Inferior parietal cortex (tissue), 1 donor: ENCODE measurements at regions not wholly inside any gene's neighbourhood (a gene's known extent, or its start where the extent isn't known, plus 50 kb on each side); places are given as distances from the start of the nearest gene placed in this dataset.
"Not testable (repeated sequence)": the region's sequence is repeated elsewhere in the genome, so short reads cannot be mapped to it uniquely, and the experiment has no call there.

ENCODE experiments used
- DNase-seq: peaks from one replicate; pipeline ENCODE4 v3.0.0-alpha.2; 2016; ENCODE audit errors: extremely low spot score

DNA sequence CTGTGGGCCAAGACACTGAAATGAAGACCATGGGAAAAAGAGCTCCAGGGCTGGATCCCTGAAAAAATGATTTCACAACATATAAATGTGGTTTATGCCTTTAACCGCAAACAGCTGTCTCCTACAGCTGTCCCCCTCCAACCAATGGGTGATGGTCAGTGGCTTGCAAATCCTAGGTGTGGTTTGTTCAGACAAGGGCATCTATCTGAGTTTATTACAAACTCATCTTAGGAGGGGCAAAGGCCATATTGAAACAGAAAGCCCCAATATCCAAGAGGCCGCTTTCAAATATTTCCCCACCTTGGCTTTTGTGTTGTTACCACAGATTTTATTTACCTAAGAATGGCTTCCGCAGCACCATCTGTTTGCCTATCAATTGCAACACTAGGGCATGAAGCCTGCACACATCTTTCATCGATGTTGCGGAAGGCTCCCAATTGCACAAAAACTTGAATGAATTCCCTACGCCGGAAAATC lies 503.6 kb upstream of the AMELY start:
- no peak for DNase-seq

DNA sequence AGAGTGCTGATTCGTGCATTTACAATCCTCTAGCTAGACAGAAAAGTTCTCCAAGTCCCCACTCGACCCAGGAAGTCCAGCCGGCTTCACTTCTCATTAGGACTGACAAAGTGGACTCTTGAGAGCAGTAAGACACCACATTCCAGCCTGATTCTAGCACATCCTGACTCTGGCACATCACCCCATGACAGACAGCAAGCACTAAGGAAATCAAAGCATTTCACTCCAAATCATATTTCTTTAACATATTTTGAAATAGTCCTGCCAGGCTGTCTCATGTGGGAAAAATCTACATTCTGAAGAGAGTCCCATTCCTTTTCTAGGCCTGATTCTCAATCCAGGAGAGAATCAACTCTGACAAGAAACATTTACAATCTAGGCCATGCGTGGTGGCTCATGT lies 478.5 kb upstream of the AMELY start:
- no peak for DNase-seq

DNA sequence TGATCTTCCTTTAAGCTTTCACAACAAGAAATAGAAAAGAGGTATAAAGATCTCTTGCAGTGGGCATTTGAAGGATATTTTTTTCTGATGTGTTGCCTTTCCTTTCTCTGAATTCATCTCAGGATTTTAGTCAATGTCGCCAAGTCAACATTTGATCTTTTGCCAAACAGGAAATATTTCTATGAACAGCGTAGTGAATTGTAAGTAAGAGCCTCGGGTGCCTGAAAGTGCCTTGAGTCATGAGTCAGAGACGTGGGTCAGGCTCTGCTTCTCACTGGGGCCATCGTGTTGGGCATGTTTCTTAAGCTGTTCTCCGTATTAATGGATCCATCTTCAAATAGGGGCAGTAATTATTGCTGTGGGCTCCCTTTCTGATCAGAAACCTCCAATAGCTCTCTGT lies 471.4 kb upstream of the AMELY start:
- no peak for DNase-seq

DNA sequence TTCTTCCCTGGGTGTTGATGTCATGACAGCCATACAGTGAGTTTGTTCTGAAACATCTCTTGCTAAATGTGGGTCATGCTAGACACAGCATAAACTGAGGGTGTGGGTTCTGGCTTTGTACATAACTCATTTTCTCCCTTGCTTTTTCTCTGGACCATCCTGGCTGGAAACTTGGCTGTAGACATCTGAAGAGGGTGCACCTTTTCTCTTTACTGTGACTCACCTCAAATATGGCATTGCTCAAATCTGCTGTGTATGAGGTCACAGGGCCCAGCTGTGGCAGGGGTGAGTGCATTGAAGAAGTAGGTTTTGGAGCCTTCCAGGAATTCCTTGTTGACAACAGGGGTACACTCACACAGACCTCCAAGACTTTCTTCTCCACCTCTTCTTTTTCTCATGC lies 465.5 kb upstream of the AMELY start:
- no peak for DNase-seq

DNA sequence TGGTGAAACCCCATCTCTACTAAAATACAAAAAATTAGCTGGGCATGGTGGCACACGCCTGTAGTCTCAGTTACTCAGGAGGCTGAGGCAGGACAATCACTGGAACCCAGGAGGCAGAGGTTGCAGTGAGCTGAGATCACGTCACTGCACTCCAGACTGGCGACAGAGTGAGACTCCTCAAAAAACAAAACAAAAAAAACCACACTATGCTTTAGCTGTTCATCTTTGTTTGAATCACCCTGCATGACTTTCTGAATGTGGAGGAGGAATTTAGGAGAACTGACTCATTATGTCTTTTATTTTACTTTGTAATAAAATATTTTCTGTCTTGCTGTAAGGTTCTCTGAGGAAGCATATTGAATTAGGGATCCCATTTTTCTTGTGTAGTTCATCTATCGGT lies 462.9 kb upstream of the AMELY start:
- not testable (repeated sequence) for DNase-seq

DNA sequence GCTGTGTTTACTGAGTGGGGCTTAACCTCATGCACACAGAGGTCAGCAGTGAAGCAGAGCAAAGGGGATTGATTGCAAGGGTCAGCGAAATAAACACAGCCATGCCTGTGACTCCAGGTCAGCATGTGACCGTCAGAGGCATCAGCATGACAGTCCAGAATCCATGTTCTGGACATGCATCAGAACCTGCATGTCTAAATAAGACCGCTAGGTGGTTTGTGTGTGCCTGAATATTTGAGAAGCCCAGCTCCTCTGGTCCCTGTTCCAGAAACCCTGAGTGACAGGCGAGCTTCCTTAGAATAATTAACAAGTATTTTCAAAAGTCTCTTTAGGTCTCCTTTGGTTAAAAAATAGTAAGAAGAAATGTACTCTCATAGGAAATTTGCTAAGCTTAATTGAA lies 460.4 kb upstream of the AMELY start:
- not testable (repeated sequence) for DNase-seq

DNA sequence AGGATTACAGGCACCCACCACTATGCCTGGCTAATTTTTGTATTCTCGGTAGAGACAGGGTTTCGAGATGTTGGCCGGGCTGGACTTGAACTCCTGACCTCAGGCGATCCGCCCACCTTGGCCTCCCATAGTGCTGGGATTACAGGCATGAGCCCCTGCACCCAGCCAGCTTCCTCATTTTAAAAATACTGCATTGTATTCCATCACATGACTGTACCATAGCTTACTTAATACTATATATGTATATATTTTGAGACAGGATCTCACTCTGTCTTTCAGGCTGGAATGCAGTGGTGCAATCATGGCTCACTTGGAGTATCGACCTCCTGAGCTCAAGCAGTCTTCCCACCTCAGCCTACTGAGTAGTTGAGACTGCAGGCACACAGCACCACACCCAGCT lies 459.5 kb upstream of the AMELY start:
- not testable (repeated sequence) for DNase-seq

DNA sequence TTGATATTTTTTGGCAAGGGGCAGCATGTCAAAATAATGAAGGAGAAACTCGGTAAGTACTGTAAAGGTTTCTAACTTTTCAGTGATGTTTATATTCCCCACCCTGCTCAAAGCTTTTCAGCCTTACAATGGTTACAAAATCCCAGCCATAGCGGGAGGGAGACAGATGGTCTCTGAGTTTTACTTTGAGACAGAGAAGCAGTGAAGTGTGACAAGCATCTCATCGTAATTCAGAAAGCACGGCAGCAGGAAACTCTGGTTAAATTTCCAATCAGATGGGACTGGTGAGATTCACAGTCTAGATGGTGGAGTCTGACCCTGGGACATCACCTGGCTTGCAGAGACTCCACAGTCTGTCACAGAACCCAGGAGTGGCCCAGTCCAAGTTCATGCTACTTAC lies 448.0 kb upstream of the AMELY start:
- DNase-seq, result no peak

DNA sequence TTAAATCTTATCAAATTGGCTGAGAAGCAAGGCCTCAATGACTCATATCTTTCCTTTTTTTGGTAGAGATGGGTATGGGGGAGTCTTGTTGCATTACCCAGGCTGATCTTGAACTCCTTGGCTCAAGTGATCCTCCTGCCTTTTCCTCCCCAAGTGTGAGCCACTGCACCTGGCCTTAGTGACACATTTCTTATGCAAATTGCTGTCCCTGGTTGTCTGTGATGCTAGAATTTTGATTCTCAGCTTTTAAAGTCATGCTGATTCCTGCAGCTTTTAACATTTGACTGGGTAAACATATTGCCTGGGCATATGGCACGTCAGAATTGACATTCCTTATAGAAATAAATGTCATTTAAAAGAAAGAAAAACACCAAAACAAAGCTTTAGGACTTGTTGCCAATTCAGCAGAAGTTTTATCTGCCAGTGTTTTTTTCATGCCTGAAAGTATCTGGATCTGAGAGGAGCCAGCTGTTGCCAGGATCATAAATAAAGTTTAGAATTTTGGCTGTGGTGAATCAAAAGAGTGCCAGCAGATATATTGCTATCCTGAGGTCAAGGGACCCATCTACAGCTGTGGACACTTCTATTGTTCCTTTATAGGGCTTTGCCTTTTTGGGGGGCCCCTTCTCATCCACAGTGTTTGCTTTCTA lies 446.7 kb upstream of the AMELY start:
- DNase-seq, result no peak

DNA sequence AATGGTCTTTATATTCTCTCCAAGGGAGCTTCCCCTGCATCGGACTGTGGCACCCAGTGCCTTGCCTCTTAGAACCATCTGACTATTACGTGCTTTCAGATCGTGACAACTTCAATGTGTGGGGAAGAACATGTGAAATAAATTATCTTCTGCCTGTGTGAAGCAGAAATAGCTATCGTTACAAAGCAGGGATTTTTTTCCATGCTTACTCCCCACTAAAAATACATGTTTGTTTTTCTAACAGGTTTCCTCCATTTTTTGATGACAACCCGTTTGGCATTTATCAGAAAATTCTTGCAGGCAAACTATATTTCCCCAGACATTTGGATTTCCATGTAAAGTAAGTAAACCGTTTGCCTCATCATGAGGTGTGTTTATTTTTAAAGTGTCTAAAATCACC lies 444.3 kb upstream of the AMELY start:
- not testable (repeated sequence) for DNase-seq

DNA sequence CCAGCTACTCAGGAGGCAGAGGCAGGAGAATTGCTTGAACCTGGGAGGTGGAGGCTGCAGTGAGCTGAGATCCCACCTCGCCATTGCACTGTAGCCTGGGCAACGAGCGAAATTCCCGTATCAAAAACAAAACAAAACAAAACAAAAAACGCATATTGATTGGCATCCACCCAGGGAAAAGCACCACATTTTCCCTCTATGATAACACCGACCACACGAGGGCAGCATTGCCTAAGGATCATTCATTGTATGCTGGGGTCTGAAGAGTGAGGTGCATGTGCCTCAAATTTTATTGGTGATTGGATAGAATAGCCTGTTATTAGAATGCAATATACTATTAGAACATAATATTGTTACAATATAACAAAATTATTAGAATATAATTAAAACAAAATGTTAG lies 433.1 kb upstream of the AMELY start:
- DNase-seq, result peak; percentile 65

DNA sequence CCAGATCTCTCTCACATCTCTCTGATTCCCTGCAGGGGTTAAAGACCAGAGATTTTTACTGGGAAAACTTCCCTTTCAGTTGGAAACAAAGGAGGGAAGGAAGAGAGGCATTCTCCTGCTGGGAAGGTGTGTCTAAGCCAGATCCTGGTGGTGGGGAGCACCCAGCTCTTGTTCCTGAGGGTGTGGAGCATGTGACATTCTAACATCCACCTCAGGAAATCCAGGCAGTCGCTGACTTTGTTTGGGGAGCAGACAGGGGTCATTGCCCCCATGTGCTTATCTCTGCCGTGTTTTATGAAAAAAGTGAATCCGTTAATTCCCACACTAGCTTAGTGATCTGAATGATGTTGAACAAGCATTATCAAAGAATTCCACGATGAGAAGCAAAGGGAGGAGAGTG lies 431.7 kb upstream of the AMELY start:
- no peak for DNase-seq

DNA sequence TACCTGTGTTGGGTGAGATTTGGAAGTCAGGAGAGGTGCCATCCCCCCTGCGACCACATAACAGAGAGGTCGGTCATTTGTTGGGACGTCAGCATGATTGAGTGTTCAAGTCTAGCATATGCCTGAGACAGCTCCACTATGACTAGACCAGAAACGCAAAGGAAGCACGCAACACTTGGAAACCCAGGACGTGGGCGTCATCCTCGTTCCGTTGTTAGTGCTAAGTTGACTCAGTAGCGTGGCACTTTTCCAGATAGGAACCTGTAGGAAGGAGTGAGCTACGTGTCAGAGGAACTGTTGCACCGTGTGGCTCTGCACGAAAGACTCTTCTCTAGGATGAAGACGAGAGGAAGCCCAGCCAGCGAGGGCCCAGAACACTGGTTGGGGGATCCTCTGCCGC lies 431.2 kb upstream of the AMELY start:
- not testable (repeated sequence) for DNase-seq

DNA sequence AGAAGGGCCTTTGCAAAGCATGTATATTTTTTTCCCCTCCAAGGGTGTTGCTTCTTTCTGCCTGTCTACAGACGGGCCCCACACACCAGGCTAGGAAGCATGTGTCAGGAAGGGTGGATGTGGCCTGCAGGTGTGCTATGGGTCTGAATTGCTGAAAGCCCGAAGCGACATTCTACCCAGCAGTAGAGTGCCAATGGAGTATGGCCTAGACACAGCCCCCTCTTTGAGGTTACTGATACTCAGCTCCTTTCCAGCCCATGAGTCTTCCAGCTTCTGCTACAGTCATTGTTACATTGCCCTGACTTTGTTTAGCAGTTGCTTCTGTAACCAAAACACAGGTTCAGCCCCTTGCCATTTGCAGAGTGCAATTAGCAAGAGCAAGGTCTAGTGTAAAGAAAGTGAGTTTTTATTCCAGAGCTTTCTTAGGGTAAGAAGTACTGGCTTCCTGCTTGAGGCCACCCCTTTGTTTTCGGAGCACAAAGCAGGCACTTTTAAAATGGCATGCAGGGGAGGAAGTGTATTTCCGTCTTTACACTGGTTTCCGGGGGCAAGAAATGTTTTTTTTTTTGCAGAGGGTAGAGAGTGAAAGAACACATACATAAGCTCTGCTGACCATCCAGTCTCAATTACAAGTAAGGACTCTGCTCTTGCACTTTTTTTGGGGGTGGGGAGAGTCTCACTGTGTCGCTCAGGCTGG lies 428.0 kb upstream of the AMELY start:
- no peak for DNase-seq

DNA sequence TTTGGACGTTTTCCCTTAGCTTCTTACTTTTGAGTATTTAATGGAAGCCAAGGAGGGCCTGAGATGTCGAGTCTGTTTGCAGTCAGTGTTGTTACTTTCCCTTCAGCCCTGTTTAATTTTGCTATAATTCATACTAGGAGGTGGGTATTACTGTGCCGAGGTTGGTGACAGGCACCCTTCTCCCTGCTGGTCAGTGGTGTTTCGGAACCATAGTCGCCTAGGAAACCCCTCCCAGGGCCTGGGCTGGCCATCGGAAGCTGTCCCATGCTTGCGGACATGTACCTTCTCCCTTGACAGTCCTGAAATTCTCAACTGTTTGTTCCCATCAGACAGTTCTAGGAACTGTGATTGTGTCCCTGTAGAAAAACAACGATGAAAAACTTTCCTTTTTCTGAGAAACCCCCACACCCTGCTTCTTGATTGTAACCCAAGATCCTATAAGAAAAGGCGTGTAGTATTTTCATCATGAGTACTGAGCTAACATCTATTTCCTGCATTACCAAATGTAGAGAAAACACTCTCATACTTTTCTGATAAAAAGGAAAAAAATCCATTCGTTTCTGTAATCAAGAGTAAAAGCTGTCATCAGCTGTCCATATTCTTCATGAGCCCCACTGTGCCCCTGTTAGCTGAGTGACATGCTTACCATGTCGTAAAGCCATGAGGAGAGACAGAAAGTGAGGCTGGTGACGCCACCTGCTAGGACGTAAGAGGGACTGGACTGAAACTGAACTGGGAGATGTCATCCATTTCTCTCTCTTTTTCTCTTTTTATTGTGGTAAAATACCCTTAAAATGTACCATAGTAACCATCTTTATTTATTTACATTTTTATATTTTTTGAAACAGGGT lies 424.7 kb upstream of the AMELY start:
- no peak for DNase-seq

DNA sequence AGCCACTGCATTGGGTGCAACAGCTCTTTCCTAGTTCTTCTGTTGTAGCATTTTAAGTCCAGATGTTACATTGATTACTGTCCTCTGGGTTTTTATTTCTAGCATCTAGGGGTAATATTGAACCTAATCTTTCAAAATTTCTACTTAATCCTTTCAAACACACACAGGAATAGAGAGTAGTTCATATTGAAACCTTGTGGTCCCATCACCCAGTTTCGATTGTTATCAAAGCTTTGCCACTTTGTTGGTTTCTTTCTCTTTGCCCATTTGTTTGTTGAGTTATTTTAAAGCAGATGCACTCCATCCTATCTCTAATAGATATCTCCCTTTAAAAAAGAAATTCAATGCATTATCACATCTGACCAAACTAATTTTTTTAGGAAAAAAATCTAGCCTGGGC lies 422.9 kb upstream of the AMELY start:
- DNase-seq, result no peak

DNA sequence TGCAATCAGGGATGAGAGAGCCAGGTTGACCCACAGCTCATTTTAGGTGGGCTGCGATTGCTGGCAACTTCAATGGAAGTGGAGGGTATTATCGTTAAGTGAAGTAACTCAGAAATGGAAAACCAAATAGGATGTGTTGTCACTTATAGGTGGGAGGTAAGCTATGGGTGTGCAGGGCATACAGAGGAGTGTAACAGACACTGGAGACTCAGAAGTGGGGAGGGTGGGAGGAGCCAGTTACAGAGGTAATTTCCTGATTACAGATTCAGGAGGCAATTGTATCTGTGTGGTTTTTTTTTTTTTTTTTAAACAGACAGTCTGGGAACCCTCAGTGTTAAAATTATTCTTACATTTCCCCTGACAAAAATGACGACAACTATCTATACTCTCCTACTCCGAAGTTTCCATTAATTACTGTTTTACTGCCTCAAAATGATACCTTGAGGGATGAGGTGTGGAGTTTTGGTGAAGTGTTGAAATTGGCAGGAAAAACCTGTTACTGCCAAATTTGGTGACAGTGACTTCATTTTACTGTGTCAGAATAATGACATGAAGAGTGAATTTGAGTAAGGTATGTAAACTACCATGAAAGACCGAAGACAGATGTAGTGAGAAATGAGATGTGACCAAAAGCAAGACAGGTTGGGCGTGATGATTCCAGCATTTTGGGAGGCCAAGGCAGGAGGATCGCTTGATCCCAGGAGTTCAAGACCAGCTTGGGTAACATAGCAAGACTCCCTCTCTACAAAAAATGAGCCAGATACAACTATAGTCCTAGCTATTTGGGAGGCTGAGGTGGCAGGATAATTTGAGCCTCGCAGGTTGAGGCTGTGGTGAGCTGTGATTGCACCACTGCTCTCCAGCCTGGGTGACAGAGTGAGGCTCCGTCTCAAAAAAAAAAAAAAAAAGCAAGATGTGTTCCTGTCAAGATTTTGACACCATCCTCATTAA lies 415.0 kb upstream of the AMELY start:
- DNase-seq, result no peak

DNA sequence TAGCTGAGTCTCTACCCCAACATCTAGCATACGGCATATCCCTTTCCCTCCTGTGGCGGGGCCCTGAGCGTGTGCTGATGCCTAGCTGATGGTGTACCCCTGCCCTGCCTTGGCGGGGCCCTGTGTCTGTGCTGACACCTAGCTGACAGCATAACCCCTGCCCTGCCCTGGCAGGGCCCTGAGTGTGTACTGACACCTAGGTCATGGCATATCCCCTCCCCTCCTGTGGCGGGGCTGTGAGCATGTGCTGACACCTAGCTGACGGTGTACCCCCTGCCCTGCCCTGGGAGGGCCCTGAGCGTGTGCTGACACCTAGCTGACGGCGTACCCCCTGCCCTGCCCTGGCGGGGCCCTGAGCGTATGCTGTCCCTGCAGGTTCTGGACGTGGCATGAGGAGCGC lies 414.0 kb upstream of the AMELY start:
- no peak for DNase-seq

DNA sequence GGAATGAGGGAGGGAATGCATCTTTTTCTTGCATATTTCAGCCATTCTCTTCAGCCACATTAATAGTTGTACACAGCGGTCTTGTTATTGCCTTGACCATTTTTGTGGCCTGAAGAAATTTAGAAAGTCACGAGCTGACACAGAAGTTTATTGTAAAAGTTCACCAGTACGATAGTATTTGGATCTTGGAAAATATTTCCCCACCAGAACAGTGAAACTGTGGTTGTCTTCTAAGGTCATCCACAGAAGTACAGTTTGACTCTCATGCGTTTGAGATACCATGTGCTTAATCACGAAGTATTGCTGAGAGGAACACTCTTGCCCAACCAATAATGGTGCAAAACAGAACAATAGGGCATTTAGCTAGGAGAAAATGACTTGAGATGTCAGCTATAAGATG lies 409.2 kb upstream of the AMELY start:
- no peak for DNase-seq

DNA sequence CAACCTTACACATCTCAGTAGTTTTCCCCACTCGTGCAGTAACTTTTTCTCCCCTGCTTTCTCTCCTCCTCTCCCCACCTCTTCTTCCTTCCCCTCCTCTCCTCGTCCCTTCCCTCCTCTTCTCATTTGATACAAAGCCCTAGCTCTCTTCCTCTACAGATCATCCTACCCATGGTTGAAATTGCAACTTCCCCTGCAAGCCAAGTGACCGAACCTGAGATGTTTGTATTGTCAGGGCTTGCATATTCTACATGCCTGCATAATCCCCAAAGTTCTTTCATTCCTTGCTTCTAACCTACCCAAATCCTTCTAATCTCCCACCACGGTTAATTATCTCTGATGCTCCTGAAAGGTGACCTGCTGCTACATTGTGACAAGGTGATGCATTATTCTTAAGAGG lies 408.6 kb upstream of the AMELY start:
- DNase-seq, result not testable (repeated sequence)

DNA sequence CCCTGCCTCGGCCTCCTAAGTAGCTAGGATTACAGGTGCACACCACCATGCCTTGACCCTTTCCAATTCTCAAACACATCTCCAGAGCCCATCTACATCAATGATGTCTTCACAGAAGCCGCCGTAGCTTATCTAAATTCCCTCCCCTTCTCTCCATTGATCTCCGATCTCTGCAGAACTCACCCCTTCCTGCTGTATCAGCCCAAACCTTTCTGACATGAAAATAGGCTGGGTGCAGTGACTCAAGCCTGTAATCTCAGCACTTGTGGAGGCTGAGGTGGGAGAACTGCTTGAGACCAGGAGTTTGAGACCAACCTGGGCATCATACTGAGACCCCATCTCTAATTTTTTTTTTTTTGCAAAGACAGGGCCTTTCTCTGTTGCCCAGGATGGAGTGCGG lies 406.6 kb upstream of the AMELY start:
- no peak for DNase-seq

DNA sequence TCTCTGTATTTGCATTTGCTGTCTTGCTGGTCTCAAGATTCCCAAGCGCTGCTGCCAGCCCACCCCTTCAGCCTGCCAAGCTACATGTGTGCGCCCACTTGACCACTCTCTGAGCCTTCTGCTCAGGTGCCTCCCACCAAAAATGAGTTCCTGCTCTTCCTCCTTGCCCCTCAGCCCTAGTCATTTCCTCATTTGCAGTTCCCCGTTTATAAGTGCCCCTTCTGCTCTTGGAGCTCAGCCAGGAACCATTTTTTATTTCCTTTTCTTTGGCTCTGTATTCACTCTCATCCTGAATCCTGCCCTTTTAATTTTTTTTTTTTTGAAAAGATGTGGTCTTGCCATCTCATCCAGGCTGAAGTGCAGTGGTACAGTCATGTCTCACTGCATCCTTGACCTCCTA lies 406.0 kb upstream of the AMELY start:
- no peak for DNase-seq
